ENCODE measurements at regions not wholly inside any gene's neighbourhood (a gene's known extent, or its start where the extent isn't known, plus 50 kb on each side); places are given as distances from the start of the nearest gene placed in this dataset.

DNA sequence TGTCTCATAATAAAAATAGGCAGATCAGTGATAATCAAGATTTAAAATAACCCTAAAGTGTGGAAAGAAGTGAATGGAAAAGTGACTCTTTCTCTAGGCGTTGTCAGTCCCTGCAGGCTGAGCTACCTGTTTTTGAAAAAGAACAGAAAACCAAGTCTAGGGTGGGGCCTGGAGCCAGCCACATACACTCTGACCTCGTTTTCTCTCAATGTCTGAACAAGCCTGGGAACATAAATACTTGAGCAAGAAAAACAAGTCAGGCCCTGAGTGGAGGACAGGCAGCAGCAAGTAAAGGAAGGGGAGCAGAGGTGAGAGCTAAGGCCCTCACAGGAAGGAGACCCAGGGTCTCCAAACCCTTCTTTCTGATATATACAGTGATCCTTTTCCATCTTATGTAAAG is 91.7 kb upstream of the HPF1 start:
- TF ChIP-seq, protein P1, sequence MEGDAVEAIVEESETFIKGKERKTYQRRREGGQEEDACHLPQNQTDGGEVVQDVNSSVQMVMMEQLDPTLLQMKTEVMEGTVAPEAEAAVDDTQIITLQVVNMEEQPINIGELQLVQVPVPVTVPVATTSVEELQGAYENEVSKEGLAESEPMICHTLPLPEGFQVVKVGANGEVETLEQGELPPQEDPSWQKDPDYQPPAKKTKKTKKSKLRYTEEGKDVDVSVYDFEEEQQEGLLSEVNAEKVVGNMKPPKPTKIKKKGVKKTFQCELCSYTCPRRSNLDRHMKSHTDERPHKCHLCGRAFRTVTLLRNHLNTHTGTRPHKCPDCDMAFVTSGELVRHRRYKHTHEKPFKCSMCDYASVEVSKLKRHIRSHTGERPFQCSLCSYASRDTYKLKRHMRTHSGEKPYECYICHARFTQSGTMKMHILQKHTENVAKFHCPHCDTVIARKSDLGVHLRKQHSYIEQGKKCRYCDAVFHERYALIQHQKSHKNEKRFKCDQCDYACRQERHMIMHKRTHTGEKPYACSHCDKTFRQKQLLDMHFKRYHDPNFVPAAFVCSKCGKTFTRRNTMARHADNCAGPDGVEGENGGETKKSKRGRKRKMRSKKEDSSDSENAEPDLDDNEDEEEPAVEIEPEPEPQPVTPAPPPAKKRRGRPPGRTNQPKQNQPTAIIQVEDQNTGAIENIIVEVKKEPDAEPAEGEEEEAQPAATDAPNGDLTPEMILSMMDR (IDR thresholded peaks at IDR 0.05), result no peak

GRCh38 chr4:169848018-169848417 is 90.3 kb upstream of the HPF1 start:
- TF ChIP-seq, protein P1 (IDR thresholded peaks at IDR 0.05), result no peak

GRCh38 chr4:169847171-169847570 is 89.4 kb upstream of the HPF1 start:
- TF ChIP-seq, protein P1 (IDR thresholded peaks at IDR 0.05), result no peak

- TF ChIP-seq, protein P1 (IDR thresholded peaks at IDR 0.05), result no peak
Observed at GRCh38 chr4:169846396-169846795, 88.7 kb upstream of the HPF1 start.

DNA sequence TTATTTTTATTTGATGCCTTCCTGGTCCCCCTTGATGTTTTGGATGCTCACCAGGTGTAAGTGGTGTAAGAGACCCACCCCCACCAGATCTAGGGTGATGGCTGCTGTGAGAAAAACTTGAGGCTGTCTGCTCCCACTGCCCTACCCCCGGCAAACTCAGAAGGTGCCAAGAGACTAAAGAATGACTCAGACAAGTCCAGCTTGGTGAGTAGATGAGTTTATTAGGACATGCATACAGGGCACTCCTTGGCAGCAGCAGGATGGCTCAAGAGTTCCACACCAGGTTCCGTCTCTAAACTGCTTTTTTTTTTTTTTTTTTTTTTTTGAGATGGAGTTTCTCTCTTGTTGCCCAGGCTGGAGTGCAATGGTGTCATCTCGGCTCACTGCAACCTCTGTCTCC is 84.0 kb upstream of the HPF1 start:
- TF ChIP-seq, protein P1 (IDR thresholded peaks at IDR 0.05), result no peak

GRCh38 chr4:169840554-169840953 is 82.8 kb upstream of the HPF1 start:
- TF ChIP-seq, protein P1 (IDR thresholded peaks at IDR 0.05), result no peak

- TF ChIP-seq, protein P1 (IDR thresholded peaks at IDR 0.05), result no peak
Observed at GRCh38 chr4:169826634-169827187, 69.0 kb upstream of the HPF1 start.

- TF ChIP-seq, protein P1 (IDR thresholded peaks at IDR 0.05), result no peak
Observed at GRCh38 chr4:169823685-169824084, 65.9 kb upstream of the HPF1 start.
